Panc1 (cell line): ENCODE measurements at regions not wholly inside any gene's neighbourhood (a gene's known extent, or its start where the extent isn't known, plus 50 kb on each side); places are given as distances from the start of the nearest gene placed in this dataset.

Experiments
- REST ChIP-seq, 2 experiments: IDR thresholded peaks; 2 replicates each; pipeline ENCODE4 v1.6.1; 2011 to 2012; ENCODE audit warnings: low read depth in 2 of 2, control low read depth in 1 of 2, low read length in 1 of 2, mild to moderate bottlenecking in 1 of 2, moderate library complexity in 1 of 2; ENCODE audit not compliant: insufficient read depth in 1 of 2
- SIN3A ChIP-seq: IDR thresholded peaks from 2 replicates; pipeline ENCODE4 v1.6.1; 2012; ENCODE audit warnings: low read depth, mild to moderate bottlenecking, low read length, moderate library complexity, borderline replicate concordance; ENCODE audit not compliant: insufficient read depth
- TF ChIP-seq, protein P1 (sequence below): fragments of 450-650 bp; IDR thresholded peaks from 2 replicates; pipeline ENCODE4 v1.5.1; 2017; ENCODE audit warnings: mild to moderate bottlenecking

DNA sequence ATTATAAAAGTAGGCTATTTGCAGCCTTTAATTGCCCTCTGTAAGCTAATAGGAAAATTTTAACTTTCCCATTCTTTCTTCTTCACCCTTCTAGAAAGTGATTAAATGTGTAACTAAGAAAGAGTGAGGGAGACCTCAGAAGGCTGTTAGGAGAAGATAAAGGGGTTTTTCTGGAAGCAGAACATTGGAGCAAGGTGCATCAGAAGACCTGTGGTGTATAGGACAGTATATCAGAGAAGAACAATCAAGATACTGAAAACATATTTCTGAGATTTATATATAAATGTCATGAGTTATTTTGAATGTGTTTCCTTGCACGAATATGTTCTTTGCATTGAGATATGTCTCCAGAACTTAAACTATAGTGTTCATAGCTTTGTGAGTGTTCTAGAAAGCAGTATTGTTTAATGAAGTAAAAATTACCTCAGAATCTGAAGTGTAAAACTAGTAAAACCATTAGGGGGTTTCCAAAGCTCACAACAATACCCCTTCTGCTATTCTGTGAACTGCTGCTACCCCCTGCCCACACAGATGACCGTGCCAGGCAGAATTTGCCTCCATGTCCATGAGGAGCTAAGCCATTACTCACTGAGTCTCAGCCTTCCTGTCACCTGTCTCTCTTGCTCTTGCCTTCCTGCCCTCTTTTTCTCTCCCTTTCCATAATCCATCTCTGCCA is 537.9 kb downstream of the EPHA4 start:
- TF ChIP-seq SIN3A = no peak
- no peak for TF ChIP-seq REST (IDR thresholded peaks at IDR 0.05; ENCODE audit: insufficient read depth in 1 of 2, low read depth in 2 of 2, low read length in 1 of 2)
- TF ChIP-seq, protein P1, sequence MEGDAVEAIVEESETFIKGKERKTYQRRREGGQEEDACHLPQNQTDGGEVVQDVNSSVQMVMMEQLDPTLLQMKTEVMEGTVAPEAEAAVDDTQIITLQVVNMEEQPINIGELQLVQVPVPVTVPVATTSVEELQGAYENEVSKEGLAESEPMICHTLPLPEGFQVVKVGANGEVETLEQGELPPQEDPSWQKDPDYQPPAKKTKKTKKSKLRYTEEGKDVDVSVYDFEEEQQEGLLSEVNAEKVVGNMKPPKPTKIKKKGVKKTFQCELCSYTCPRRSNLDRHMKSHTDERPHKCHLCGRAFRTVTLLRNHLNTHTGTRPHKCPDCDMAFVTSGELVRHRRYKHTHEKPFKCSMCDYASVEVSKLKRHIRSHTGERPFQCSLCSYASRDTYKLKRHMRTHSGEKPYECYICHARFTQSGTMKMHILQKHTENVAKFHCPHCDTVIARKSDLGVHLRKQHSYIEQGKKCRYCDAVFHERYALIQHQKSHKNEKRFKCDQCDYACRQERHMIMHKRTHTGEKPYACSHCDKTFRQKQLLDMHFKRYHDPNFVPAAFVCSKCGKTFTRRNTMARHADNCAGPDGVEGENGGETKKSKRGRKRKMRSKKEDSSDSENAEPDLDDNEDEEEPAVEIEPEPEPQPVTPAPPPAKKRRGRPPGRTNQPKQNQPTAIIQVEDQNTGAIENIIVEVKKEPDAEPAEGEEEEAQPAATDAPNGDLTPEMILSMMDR = no peak
